ENCODE measurements at regions not wholly inside any gene's neighbourhood (a gene's known extent, or its start where the extent isn't known, plus 50 kb on each side); places are given as distances from the start of the nearest gene placed in this dataset.

GRCh38 chr16:61237884-61238485 is 798.3 kb downstream of the CDH8 start:
- ATAC-seq (peak; percentile 45; the same call in 2 of the 3 replicates), DNase-seq (ENCODE audit: low spot score) (no peak)
- Histone ChIP-seq H3K9me2 (ENCODE audit: insufficient read depth) (no peaks in the 10 kb centered on the region), H3K4me3 (no peak overlapping the region), H3K36me3 (ENCODE audit: insufficient read depth) (no peaks in the 10 kb centered on the region), H3F3A (replicated peaks; ENCODE audit: low read depth) (no peaks in the 10 kb centered on the region), H2AFZ (no peak overlapping the region), H3K4me2 (no peak overlapping the region), H3K79me2 (replicated peaks; ENCODE audit: insufficient read depth) (no peaks in the 10 kb centered on the region), H3K27me3 (ENCODE audit: insufficient read depth) (no peaks in the 10 kb centered on the region), H4K20me1 (replicated peaks; ENCODE audit: insufficient read depth) (no peaks in the 10 kb centered on the region), H3K27ac (ENCODE audit: low read depth) (no peak overlapping the region), H3K4me1 (ENCODE audit: insufficient read depth) (no peaks in the 10 kb centered on the region)
- H3K27ac Mint-ChIP-seq: no peak overlapping the region
- no peaks in the 10 kb centered on the region for H3K36me3 Mint-ChIP-seq (ENCODE audit: low read depth)
- no peak overlapping the region for H3K4me3 Mint-ChIP-seq
- peaks cover 6% of the 10 kb centered on the region for H3K4me1 Mint-ChIP-seq
- TF ChIP-seq JUNB (IDR thresholded peaks at IDR 0.05; ENCODE audit: unreplicated experiment): no peak
- no peak for TF ChIP-seq EZH2 (IDR thresholded peaks at IDR 0.05; ENCODE audit: low read depth, unreplicated experiment)
- TF ChIP-seq POLR2AphosphoS5 (IDR thresholded peaks at IDR 0.05; ENCODE audit: low read depth): no peak
- H3K9me3 Mint-ChIP-seq: no peaks in the 10 kb centered on the region
- H3K27me3 Mint-ChIP-seq (ENCODE audit: insufficient read depth, low read depth, poor library complexity): no peaks in the 10 kb centered on the region

DNA sequence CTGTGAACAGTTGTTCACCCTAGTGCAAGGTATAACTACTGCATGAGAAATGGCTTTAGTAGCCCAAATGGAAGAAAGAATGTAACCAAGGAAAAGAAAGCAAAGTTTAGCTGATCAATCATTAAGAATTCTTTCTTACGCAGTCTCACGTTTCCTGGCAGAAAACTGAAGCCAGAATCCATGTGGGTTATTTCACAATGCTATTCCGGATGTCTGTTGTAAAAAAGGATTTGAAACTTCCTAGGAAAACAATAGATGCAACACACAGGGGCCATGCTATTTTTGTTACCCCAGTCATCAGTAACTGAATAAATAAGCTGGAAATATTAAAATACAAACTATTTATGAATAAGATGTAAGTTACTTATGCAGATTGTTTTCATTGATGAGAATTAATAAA is 802.5 kb downstream of the CDH8 start:
- Mint-ChIP-seq H3K9me3 (no peaks in the 10 kb centered on the region), H3K27ac (no peak overlapping the region), H3K27me3 (ENCODE audit: insufficient read depth, low read depth, poor library complexity) (no peaks in the 10 kb centered on the region), H3K36me3 (ENCODE audit: low read depth) (no peaks in the 10 kb centered on the region), H3K4me3 (no peak overlapping the region), H3K4me1 (peaks cover 2% of the 10 kb centered on the region; the same call in 1 of the 3 replicates)
- Histone ChIP-seq H3K4me1 (ENCODE audit: insufficient read depth) (no peaks in the 10 kb centered on the region), H3K27ac (ENCODE audit: low read depth) (no peak overlapping the region), H3K79me2 (replicated peaks; ENCODE audit: insufficient read depth) (no peaks in the 10 kb centered on the region), H3K36me3 (ENCODE audit: insufficient read depth) (no peaks in the 10 kb centered on the region), H3F3A (replicated peaks; ENCODE audit: low read depth) (no peaks in the 10 kb centered on the region), H3K4me2 (no peak overlapping the region), H3K27me3 (ENCODE audit: insufficient read depth) (no peaks in the 10 kb centered on the region), H2AFZ (no peak overlapping the region), H3K4me3 (no peak overlapping the region), H4K20me1 (replicated peaks; ENCODE audit: insufficient read depth) (no peaks in the 10 kb centered on the region), H3K9me2 (ENCODE audit: insufficient read depth) (no peaks in the 10 kb centered on the region)
- TF ChIP-seq ZNF114 (CRISPR knock-in tag; IDR thresholded peaks at IDR 0.05) (no peak), JUNB (IDR thresholded peaks at IDR 0.05; ENCODE audit: unreplicated experiment) (no peak), ZNF331 (CRISPR knock-in tag; IDR thresholded peaks at IDR 0.05; ENCODE audit: low read depth) (no peak), STAT1 (IDR thresholded peaks at IDR 0.05; ENCODE audit: unreplicated experiment) (no peak), EZH2phosphoT487 (IDR thresholded peaks at IDR 0.05; ENCODE audit: unreplicated experiment) (no peak), CREB1 (CRISPR knock-in tag; IDR thresholded peaks at IDR 0.05; ENCODE audit: low read depth) (no peak), REST (IDR thresholded peaks at IDR 0.05; ENCODE audit: unreplicated experiment) (no peak), ZNF462 (CRISPR knock-in tag; IDR thresholded peaks at IDR 0.05) (no peak), NANOG (IDR thresholded peaks at IDR 0.05; ENCODE audit: borderline replicate concordance) (no peak), POLR2AphosphoS5 (IDR thresholded peaks at IDR 0.05; ENCODE audit: low read depth) (no peak), EZH2 (IDR thresholded peaks at IDR 0.05; ENCODE audit: low read depth, unreplicated experiment) (no peak)
- no peak for ATAC-seq
- no peak for DNase-seq (ENCODE audit: low spot score)
